ENCODE measurements at regions not wholly inside any gene's neighbourhood (a gene's known extent, or its start where the extent isn't known, plus 50 kb on each side); places are given as distances from the start of the nearest gene placed in this dataset.

- no peak for DNase-seq (ENCODE audit: low read depth)
- H3K4me3 ChIP-seq (ENCODE audit: low read depth, low read length) = no peak overlapping the region
- TF ChIP-seq CTCF (IDR thresholded peaks at IDR 0.05; ENCODE audit: insufficient read depth, low read length) = no peak
These were observed 611.1 kb downstream of the PCDH19 start for GRCh38 chrX:99798936-99799335.

GRCh38 chrX:99795495-99795894 is 614.6 kb downstream of the PCDH19 start:
- H3K4me3 ChIP-seq (ENCODE audit: low read depth, low read length) = no peak overlapping the region
- no peak for TF ChIP-seq CTCF (IDR thresholded peaks at IDR 0.05; ENCODE audit: insufficient read depth, low read length)
- DNase-seq (ENCODE audit: low read depth) = no peak

DNA sequence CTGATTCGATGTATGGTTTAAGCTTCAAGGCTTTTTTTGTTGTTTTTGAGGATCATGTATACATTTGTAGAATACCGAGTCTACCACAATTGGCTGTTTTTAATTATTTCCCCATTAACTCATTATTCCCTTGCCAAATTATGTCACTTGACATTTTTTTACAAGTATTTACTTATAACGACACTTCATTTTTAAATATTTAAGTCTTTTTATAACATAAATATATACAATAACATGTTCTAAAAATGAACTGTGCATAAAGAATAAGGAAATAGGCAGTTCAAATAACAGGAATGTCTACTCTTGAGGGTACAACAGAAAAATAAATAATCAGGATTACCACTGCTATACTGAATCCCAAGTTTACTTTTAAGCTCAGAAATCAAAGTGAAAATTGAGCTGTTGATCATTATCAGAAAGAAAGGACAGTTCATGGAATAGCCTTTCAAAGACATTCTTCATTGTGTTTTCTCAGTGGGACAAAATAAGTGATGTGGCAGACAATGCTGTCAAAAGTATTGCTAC is 627.5 kb downstream of the PCDH19 start:
- no peak for DNase-seq (ENCODE audit: low read depth)
- TF ChIP-seq CTCF (IDR thresholded peaks at IDR 0.05; ENCODE audit: insufficient read depth, low read length) = no peak
- no peak overlapping the region for H3K4me3 ChIP-seq (ENCODE audit: low read depth, low read length)

- TF ChIP-seq CTCF (IDR thresholded peaks at IDR 0.05; ENCODE audit: insufficient read depth, low read length) = no peak
- H3K4me3 ChIP-seq (ENCODE audit: low read depth, low read length) = no peak overlapping the region
These were observed 632.2 kb downstream of the PCDH19 start for GRCh38 chrX:99777912-99778311.

GRCh38 chrX:99761731-99762130 is 648.3 kb downstream of the PCDH19 start:
- no peak for DNase-seq (ENCODE audit: low read depth)
- H3K4me3 ChIP-seq (ENCODE audit: low read depth, low read length) = no peak overlapping the region
- TF ChIP-seq CTCF (IDR thresholded peaks at IDR 0.05; ENCODE audit: insufficient read depth, low read length) = no peak

More at GRCh38 chrX:99777912-99778311, 632.2 kb downstream of the PCDH19 start:
- no peak for DNase-seq (ENCODE audit: low read depth)

DNA sequence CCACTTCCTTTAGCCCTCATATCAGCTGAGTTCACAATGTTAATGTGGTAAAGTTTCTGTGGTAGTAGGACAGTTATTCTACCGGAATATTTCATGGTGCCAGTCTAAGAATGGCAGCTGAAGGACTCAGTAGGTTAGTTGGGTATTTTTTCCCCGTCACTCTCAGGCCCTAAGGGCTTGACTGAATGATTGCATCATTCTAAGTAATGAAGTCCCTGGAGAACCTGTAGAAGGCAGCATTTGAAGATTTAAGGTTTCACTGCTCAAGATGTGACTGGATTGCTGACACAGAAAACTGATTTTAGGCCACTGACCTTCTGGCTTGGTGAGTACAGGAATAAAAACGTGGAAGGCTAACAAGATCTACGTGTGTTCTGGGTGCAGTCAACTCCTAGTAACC is 657.3 kb downstream of the PCDH19 start:
- no peak overlapping the region for H3K4me3 ChIP-seq (ENCODE audit: low read depth, low read length)
- no peak for TF ChIP-seq CTCF (IDR thresholded peaks at IDR 0.05; ENCODE audit: insufficient read depth, low read length)
- no peak for DNase-seq (ENCODE audit: low read depth)

DNA sequence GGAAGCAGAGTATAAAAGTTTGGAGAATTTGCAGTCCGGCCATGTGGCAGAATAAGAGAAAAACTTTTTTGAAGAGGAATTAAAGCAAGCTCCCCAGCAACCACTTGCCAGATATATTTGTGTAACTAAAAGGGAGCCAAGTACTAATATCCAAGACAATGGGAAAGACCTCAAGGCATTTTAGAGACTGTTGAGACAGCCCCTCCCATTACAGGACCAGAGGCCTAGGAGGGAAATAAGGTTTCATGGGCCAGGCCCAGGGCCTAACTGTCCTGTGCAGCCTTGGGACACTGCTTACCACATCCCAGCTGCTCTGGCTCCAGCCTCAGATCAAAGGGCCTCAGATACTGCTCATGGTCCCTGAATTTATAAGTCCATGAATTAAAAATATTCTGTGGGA is 659.4 kb downstream of the PCDH19 start:
- TF ChIP-seq CTCF (IDR thresholded peaks at IDR 0.05; ENCODE audit: insufficient read depth, low read length) = no peak
- H3K4me3 ChIP-seq (ENCODE audit: low read depth, low read length) = no peak overlapping the region
- no peak for DNase-seq (ENCODE audit: low read depth)
